ENCODE measurements at regions not wholly inside any gene's neighbourhood (a gene's known extent, or its start where the extent isn't known, plus 50 kb on each side); places are given as distances from the start of the nearest gene placed in this dataset.

GRCh38 chr18:44098551-44099098, 582.1 kb upstream of the SETBP1 start:
- Mint-ChIP-seq H3K4me3 (no peak overlapping the region), H3K36me3 (ENCODE audit: insufficient read depth) (no peaks in the 10 kb centered on the region), H3K9me3 (peaks cover 13% of the 10 kb centered on the region), H3K27me3 (ENCODE audit: low read depth) (no peaks in the 10 kb centered on the region), H3K4me1 (ENCODE audit: low read depth) (no peaks in the 10 kb centered on the region)
- ATAC-seq, result no peak
- no peak for DNase-seq

GRCh38 chr18:44107187-44107586, 573.5 kb upstream of the SETBP1 start:
- ATAC-seq (no peak), DNase-seq (no peak)
- Mint-ChIP-seq H3K36me3 (ENCODE audit: insufficient read depth) (no peaks in the 10 kb centered on the region), H3K4me3 (no peak overlapping the region), H3K9me3 (peaks cover 8% of the 10 kb centered on the region), H3K4me1 (ENCODE audit: low read depth) (no peaks in the 10 kb centered on the region), H3K27me3 (ENCODE audit: low read depth) (no peaks in the 10 kb centered on the region)

- ATAC-seq (no peak), DNase-seq (no peak)
- Mint-ChIP-seq H3K4me1 (ENCODE audit: low read depth) (no peaks in the 10 kb centered on the region), H3K4me3 (no peak overlapping the region), H3K36me3 (ENCODE audit: insufficient read depth) (no peaks in the 10 kb centered on the region), H3K27me3 (ENCODE audit: low read depth) (no peaks in the 10 kb centered on the region), H3K9me3 (peaks cover 4% of the 10 kb centered on the region)
These were observed 569.4 kb upstream of the SETBP1 start for GRCh38 chr18:44111337-44111736.

- Mint-ChIP-seq H3K27me3 (ENCODE audit: low read depth) (no peaks in the 10 kb centered on the region), H3K4me3 (no peak overlapping the region), H3K9me3 (peaks cover 4% of the 10 kb centered on the region), H3K4me1 (ENCODE audit: low read depth) (no peaks in the 10 kb centered on the region), H3K36me3 (ENCODE audit: insufficient read depth) (no peaks in the 10 kb centered on the region)
- no peak for DNase-seq
- no peak for ATAC-seq
These were observed 562.9 kb upstream of the SETBP1 start for GRCh38 chr18:44117821-44118220.

- H3K4me3 Mint-ChIP-seq, result no peak overlapping the region
- no peak for DNase-seq
These were observed 561.1 kb upstream of the SETBP1 start for GRCh38 chr18:44119607-44120006.

GRCh38 chr18:44123743-44124142, 556.9 kb upstream of the SETBP1 start:
- Mint-ChIP-seq H3K9me3 (no peaks in the 10 kb centered on the region), H3K27me3 (ENCODE audit: low read depth) (no peaks in the 10 kb centered on the region), H3K4me3 (no peak overlapping the region), H3K4me1 (ENCODE audit: low read depth) (no peaks in the 10 kb centered on the region), H3K36me3 (ENCODE audit: insufficient read depth) (no peaks in the 10 kb centered on the region)
- ATAC-seq, result no peak
- no peak for DNase-seq

More at GRCh38 chr18:44119607-44120006, 561.1 kb upstream of the SETBP1 start:
- H3K4me1 Mint-ChIP-seq (ENCODE audit: low read depth), result no peaks in the 10 kb centered on the region
- H3K9me3 Mint-ChIP-seq, result no peaks in the 10 kb centered on the region
- no peaks in the 10 kb centered on the region for H3K36me3 Mint-ChIP-seq (ENCODE audit: insufficient read depth)
- no peaks in the 10 kb centered on the region for H3K27me3 Mint-ChIP-seq (ENCODE audit: low read depth)
- no peak for ATAC-seq

- ATAC-seq, result no peak
- no peak overlapping the region for H3K4me3 Mint-ChIP-seq
- H3K9me3 Mint-ChIP-seq, result no peaks in the 10 kb centered on the region
- no peaks in the 10 kb centered on the region for H3K36me3 Mint-ChIP-seq (ENCODE audit: insufficient read depth)
- H3K4me1 Mint-ChIP-seq (ENCODE audit: low read depth), result no peaks in the 10 kb centered on the region
- H3K27me3 Mint-ChIP-seq (ENCODE audit: low read depth), result no peaks in the 10 kb centered on the region
- no peak for DNase-seq
These were observed 555.2 kb upstream of the SETBP1 start for GRCh38 chr18:44125446-44125845.

GRCh38 chr18:44126598-44126997, 554.1 kb upstream of the SETBP1 start:
- Mint-ChIP-seq H3K4me1 (ENCODE audit: low read depth) (no peaks in the 10 kb centered on the region), H3K9me3 (no peaks in the 10 kb centered on the region), H3K36me3 (ENCODE audit: insufficient read depth) (no peaks in the 10 kb centered on the region), H3K4me3 (no peak overlapping the region), H3K27me3 (ENCODE audit: low read depth) (no peaks in the 10 kb centered on the region)
- DNase-seq, result no peak
- no peak for ATAC-seq

- Mint-ChIP-seq H3K4me1 (ENCODE audit: low read depth) (no peaks in the 10 kb centered on the region), H3K27me3 (ENCODE audit: low read depth) (no peaks in the 10 kb centered on the region), H3K9me3 (no peaks in the 10 kb centered on the region), H3K4me3 (no peak overlapping the region), H3K36me3 (ENCODE audit: insufficient read depth) (no peaks in the 10 kb centered on the region)
- DNase-seq (no peak), ATAC-seq (no peak)
These were observed 552.3 kb upstream of the SETBP1 start for GRCh38 chr18:44128365-44128764.

GRCh38 chr18:44130376-44130942, 550.2 kb upstream of the SETBP1 start:
- ATAC-seq (no peak), DNase-seq (no peak)
- Mint-ChIP-seq H3K27me3 (ENCODE audit: low read depth) (no peaks in the 10 kb centered on the region), H3K4me3 (no peak overlapping the region), H3K36me3 (ENCODE audit: insufficient read depth) (no peaks in the 10 kb centered on the region), H3K9me3 (peaks cover 4% of the 10 kb centered on the region), H3K4me1 (ENCODE audit: low read depth) (no peaks in the 10 kb centered on the region)

GRCh38 chr18:44133483-44133882, 547.2 kb upstream of the SETBP1 start:
- H3K36me3 Mint-ChIP-seq (ENCODE audit: insufficient read depth), result no peaks in the 10 kb centered on the region
- peaks cover 4% of the 10 kb centered on the region for H3K9me3 Mint-ChIP-seq
- ATAC-seq (no peak), DNase-seq (no peak)
- H3K4me3 Mint-ChIP-seq, result no peak overlapping the region
- no peaks in the 10 kb centered on the region for H3K27me3 Mint-ChIP-seq (ENCODE audit: low read depth)
- H3K4me1 Mint-ChIP-seq (ENCODE audit: low read depth), result no peaks in the 10 kb centered on the region

GRCh38 chr18:44134447-44134846, 546.2 kb upstream of the SETBP1 start:
- peaks cover 4% of the 10 kb centered on the region for H3K9me3 Mint-ChIP-seq
- H3K4me1 Mint-ChIP-seq (ENCODE audit: low read depth), result no peaks in the 10 kb centered on the region
- H3K4me3 Mint-ChIP-seq, result no peak overlapping the region
- ATAC-seq (no peak), DNase-seq (no peak)
- no peaks in the 10 kb centered on the region for H3K36me3 Mint-ChIP-seq (ENCODE audit: insufficient read depth)
- H3K27me3 Mint-ChIP-seq (ENCODE audit: low read depth), result no peaks in the 10 kb centered on the region

- ATAC-seq (no peak), DNase-seq (no peak)
- Mint-ChIP-seq H3K36me3 (ENCODE audit: insufficient read depth) (no peaks in the 10 kb centered on the region), H3K9me3 (peaks cover 4% of the 10 kb centered on the region), H3K27me3 (ENCODE audit: low read depth) (no peaks in the 10 kb centered on the region), H3K4me3 (no peak overlapping the region), H3K4me1 (ENCODE audit: low read depth) (no peaks in the 10 kb centered on the region)
These were observed 544.9 kb upstream of the SETBP1 start for GRCh38 chr18:44135741-44136140.

GRCh38 chr18:44136326-44136725, 544.4 kb upstream of the SETBP1 start:
- H3K9me3 Mint-ChIP-seq, result peaks cover 4% of the 10 kb centered on the region
- H3K4me3 Mint-ChIP-seq, result no peak overlapping the region
- no peaks in the 10 kb centered on the region for H3K27me3 Mint-ChIP-seq (ENCODE audit: low read depth)
- H3K36me3 Mint-ChIP-seq (ENCODE audit: insufficient read depth), result no peaks in the 10 kb centered on the region
- DNase-seq (no peak), ATAC-seq (no peak)
- H3K4me1 Mint-ChIP-seq (ENCODE audit: low read depth), result no peaks in the 10 kb centered on the region

GRCh38 chr18:44143072-44143471, 537.6 kb upstream of the SETBP1 start:
- no peaks in the 10 kb centered on the region for H3K4me1 Mint-ChIP-seq (ENCODE audit: low read depth)
- DNase-seq, result no peak
- no peaks in the 10 kb centered on the region for H3K27me3 Mint-ChIP-seq (ENCODE audit: low read depth)
- H3K9me3 Mint-ChIP-seq, result no peaks in the 10 kb centered on the region
- no peak overlapping the region for H3K4me3 Mint-ChIP-seq
- no peak for ATAC-seq
- no peaks in the 10 kb centered on the region for H3K36me3 Mint-ChIP-seq (ENCODE audit: insufficient read depth)

GRCh38 chr18:44149706-44150105, 531.0 kb upstream of the SETBP1 start:
- Mint-ChIP-seq H3K4me1 (ENCODE audit: low read depth) (no peaks in the 10 kb centered on the region), H3K4me3 (no peak overlapping the region), H3K27me3 (ENCODE audit: low read depth) (no peaks in the 10 kb centered on the region), H3K9me3 (no peaks in the 10 kb centered on the region), H3K36me3 (ENCODE audit: insufficient read depth) (no peaks in the 10 kb centered on the region)
- DNase-seq (no peak), ATAC-seq (no peak)

Data from activated T-cell treated with anti-CD3 and anti-CD28 coated beads, Interleukin-2, amount 50 U/mL, for 4 hours (primary cell).